Fibroblast of skin of right quadriceps (primary cell): ENCODE measurements at regions not wholly inside any gene's neighbourhood (a gene's known extent, or its start where the extent isn't known, plus 50 kb on each side); places are given as distances from the start of the nearest gene placed in this dataset.
"Not testable (repeated sequence)": the region's sequence is repeated elsewhere in the genome, so short reads cannot be mapped to it uniquely, and the experiment has no call there.

Source experiments
- DNase-seq: peaks from one replicate; pipeline ENCODE4 v3.0.0-alpha.2; 2013

DNA sequence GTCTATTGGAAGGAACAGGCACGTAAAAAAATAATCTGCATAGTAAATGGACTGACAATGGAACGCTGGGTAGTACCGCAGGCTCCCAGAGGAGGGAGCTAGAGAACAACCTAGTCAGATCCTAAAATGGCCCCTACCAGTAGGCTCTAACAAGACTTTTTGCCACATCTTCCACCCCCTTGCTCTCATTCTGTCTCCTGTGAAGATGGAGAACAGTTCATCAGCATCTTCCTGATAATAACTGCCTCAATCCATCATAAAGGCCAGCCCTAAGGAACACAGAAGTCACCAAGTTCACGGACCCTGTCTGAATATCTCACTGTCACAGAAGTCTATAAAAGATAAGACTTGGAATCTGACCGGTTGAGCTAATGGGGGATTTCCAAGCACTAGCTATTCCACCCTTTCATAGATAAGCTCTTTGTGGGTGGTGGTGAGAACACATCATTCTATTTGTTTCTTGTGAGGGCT, 133.4 kb downstream of the SLC1A3 start:
- DNase-seq = peak; percentile 42

DNA sequence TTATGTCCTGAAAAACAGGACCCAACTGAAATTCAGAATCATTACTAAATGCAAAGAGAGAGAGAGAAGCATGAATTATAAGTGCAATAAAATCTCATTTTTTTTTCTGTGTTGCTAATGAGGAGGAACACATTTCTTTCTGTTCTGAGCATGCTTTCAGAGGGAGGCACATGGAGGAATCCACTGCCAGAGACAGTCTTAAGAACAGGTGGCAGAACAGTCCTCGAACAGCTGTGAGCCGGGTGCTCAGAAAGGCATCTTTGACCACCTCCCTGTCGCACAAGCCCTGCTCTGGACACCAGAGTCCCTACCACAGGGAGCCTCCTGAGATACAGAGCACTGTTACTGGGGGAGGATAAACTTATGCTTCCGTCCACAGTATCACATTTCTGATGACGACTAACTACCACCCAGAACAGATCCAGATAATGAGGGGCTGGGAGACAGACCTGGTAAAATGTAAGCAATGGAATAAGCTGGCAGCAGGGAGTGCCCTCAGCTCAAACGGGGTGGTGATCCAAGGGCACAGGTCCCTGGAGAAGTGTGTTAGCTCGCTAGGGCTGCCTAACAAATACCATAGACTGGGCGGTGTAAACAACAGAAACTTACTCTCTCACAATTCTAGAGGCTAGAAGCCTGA, 134.0 kb downstream of the SLC1A3 start:
- DNase-seq = peak; percentile 8

DNA sequence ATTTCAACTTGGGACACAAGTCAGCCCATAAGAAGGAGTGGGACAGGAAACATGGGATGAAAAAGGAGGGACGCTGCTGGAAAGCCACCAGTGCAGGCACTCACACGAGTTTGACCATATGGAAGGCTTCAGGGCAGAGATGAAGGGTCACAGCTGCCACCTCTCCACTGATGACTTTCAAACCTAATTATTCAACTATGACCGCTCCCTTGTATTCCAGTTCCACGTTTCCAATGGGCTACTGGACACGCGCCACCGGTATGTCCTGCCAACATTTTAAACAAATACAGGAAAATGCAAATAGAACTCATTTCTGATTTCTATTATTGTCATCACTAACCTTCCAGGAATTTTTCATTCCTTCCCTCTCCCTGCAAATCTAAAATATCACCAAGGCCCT, 134.7 kb downstream of the SLC1A3 start:
- DNase-seq = no peak

DNA sequence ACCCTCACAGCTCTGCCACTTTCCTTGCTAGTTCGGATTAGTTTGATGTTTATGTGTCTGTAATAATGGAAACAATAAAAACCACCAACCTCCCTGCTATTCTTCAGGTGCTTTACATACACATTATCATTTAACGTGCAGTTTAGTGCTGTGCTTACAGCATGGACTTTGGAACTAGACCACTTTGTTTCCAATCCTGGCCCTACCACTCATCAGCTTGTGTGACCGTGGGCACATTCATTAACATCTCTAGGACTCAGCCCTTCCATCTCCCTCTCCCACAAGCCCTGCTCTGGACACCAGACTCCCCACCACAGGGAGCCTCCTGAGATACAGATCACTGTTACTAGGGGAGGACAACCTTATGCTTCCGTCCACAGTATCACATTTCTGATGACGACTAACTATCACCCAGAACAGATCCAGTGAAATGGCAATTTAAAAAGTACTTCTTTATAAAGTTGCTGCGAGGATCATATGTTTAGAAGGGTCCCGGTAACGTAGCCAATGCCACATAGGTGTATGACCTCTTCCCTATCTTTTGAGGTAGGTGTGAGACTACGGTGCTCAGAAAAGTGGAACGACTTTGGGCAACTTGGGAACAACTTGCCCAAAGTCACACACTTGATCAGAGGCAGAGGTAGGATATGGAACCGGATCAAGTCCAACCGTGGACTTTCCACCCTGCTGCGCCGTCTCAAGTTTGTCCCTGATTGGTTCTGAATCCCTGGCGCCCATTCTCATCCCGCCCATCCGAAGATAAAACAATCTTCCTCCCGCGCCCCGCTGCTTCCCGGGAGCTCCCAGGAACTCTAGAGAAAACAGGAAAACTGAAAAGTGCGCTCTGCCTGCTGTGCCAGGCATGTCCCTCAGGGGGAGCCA, 132.4 kb upstream of the NIPBL start:
- peak; percentile 66 for DNase-seq

DNA sequence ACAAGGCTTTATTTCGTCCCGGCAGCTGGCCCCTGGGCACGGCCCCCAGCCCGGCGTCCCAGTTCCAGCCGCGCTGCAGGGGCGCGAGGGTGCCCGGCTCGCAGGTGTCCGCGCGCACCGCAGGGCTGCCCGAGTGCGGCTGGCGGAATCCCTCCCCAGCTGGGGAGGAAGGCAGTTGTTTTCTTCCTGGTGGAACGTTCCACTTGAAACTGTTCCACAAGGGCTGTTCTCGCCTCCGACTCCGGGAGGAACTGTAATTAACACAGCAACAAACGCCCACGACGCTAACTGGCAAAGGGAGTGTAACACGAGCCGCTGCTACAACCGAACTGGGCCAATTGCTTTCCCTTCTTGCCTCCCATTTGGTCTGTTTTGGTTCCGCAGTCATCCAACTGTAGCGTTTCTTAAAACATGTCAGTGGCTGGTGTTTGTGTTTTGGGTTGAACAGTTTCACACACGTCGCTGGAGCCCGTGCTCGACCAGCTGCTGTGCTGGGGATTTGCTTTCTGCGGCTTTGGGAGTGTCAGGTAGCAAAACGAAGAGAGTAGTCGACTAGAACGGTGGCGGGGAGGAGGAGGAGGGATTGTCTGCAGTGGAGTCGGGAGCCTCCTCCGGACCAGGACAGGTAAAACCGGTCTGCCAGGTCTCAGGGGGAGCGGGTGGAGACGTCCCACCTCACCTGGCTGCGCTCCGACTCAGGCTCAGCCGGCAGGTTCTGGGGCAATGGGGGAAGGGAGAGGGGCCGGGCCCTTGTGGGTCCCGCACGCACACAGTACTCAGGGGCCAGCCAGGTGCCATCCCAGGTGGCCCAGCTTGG, 131.6 kb upstream of the NIPBL start:
- DNase-seq = peak; percentile 18

DNA sequence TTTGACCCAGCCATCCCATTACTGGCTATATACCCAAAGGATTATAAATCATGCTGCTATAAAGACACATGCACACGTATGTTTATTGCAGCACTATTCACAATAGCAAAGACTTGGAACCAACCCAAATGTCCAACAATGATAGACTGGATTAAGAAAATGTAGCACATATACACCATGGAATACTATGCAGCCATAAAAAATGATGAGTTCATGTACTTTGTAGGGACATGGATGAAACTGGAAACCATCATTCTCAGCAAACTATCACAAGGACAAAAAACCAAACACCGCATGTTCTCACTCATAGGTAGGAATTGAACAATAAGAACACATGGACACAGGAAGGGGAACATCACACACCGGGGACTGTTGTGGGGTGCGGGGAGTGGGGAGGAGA, 128.8 kb upstream of the NIPBL start:
- not testable (repeated sequence) for DNase-seq

DNA sequence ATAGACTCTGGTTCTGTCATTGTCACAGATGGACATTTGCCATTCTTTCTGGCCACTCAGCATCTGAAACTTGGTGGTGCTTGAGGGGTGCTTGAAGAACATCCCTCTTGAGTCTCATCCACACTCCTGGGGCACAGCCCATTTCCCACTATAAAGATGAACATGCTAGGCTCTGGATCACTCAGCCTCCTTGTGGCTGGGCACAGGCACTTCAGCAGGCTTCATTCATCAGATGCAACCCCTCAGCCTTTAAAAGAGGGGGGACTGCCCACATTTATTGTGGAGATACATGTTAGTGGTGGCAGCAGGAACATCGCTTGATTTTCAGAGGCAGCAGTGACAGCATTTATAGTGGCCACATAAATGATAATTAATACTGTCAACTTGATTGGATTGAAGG, 124.7 kb upstream of the NIPBL start:
- no peak for DNase-seq

DNA sequence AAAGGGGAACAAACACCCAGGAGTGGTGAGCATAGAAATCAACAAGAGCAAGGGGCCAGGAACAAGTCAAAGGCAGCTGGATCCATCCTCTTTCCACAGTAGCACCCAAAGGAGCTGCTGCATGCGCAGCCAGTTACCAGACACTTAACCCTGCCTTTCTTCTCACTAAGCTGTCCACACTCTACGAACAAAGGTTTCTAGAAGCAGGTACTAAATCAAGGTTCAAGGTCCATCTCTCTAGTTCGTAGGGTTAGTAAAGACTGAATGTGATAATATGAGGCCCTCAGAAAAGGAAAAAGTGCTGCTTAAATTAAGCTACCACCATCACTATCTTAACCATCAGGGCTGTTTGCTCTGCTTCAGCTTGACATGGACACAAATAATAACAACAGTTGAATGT, 121.2 kb upstream of the NIPBL start:
- no peak for DNase-seq

DNA sequence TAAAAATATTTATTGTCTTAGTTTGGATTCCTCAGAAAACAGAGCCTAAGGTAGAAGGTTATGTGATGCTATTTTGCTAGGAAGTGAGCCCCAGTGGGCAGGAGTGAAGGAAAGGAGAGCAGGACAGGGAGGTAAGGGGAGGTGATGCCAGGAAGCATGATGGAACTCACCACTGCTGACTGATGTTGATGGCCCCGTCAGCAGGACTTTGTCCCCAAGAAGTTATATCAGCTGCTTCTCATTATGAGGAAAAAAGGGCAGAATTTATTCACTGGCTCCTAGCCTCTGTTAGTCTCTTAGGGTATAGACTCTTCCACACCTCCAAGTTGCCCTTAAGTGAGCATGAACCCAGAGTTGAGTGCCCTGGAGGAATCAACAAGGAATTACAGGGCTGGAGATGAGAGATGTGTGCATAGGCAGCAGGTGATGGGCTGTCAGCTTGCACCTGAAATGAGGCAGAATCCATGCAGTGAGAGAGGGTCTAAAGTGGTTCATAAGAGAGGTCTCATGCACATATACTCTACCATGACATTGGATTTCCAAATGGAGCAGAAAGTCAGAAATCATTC, 120.6 kb upstream of the NIPBL start:
- no peak for DNase-seq

DNA sequence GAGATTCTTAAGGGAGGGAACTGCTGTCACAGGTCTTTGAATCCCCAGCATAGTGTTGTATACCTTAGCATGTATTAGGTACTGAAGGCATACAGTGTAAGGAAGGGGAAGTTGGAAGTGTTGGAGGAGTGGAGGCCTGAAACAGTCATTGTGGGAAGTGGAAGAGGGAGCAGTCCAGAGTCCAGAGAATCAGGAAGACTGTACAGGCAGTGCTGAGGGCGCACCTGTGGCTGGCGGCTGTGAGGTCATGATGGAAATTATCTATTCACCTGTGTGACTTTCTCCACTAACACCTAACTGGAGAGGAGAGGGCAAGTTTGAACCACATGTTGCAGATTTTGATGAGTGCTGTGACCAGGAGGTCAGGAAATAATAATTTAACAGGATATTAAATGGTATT, 119.7 kb upstream of the NIPBL start:
- no peak for DNase-seq

DNA sequence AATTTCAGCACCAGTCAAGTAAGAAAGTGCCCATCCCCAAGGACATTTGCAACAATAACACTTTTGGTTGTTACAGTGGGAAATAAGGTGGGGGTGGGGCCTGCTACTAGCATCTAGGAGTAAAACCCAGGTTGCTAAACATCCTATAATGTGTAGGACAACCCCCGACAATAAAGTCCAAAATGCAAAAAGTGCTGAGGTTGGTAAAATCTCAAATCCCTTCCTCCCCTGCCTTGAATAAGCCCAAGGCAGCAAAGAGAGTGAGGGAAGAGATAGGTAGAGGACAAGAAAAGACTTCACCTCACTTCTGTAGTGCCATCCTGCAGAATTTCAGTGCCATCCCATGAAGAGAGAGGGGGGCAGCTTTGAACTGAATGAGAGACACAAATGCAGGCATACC, 117.5 kb upstream of the NIPBL start:
- DNase-seq = no peak

DNA sequence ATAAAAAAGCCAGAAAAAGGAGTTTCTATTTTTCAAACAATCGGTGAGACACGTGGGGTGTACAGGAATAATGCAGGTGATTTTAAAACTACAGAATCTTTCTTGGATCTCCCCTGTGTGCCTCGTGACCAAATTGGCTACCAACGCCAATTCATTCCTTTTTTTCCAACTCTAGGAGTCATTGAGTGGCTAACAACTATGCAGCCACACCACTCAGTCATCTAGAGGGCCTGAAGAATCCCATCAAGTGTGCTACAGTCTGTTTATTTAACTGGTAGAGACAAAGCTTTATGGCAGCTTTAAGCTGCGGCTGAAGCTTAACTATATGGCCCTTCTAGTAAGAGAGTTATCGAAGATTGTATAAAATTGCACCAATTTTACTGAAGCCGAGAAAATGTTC, 113.1 kb upstream of the NIPBL start:
- no peak for DNase-seq

DNA sequence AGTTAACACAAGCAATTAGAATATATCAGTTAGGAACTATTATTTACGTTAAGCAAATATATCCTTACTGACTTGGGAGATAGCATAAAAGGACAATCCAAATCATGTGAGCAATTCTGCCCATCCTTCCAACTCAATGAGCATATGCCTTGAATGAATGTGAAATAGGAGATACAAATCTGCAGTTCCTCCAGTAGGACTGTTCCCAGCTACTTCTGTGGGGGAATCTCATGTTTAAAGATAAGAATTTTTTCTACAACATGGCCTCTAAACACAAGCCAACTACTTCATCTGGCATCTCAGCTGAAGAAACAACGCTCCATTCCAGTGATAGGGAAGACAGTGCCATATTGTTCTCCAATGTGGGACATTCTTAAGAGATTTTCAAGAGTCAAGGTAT, 110.7 kb upstream of the NIPBL start:
- DNase-seq = no peak

DNA sequence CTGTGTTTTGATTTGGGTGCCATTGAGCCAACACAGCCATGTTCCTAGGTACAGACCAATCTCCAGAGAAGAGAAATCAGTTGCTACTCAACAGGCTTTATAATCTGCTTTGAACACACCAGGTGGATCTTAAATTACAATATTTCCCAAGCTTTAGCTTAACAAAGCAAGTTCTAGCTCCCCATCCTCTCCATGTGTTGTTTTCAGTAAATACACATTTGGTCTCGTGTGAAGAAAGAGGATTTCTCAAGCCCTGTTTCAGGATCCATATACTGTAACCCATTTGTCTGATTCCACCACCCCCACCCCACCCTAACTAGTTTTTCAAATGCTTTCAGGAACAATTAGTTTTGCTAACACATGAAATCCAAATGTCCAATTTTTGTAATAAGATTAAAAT, 109.6 kb upstream of the NIPBL start:
- DNase-seq = no peak

DNA sequence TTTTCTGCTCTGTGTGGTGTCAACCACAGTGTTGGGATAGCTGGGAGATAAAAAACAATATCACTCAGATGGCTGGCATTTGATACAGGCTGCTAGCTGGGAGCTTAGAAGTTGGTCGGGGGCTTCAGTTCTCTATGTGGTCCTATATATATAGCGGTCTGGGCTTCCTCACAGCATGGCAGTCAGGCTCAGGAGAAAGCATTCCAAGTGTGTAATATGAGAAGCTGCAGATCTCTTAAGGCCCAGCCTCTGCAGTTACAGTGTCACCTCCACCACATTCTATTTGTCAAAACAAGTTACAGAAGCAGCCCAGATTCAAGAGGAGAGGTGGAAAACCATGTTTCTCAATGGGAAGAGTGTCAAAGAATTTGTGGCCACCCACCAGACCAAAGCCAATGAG, 108.1 kb upstream of the NIPBL start:
- no peak for DNase-seq

DNA sequence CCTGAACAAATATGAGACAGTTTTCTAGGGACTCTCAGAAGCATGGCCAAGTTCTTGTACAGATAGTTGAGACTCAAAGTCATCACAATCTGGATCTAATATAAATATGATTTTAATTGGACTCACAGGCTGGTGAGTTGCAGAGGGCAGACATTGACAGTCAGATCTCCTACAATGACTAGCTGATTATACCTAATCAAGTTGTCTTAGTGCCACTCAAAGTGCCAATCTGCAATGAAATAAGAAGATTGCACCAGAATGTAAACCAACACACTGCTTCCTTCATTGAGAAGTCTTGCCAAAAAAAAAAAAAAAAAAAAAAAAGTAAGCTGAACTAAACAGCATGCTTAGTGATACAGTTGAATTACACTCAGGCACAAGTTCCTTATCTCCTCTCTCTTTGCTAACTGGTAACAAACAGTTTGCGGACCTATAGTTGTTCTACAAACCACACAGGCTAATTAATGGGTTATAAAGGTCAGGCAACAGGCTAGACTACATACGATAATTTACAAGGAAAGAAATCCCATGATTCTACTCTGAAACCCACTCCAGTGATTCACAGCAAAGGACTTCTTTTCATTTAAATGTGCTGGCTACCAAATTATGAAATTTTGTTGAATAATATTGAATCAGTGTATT, 107.3 kb upstream of the NIPBL start:
- no peak for DNase-seq

DNA sequence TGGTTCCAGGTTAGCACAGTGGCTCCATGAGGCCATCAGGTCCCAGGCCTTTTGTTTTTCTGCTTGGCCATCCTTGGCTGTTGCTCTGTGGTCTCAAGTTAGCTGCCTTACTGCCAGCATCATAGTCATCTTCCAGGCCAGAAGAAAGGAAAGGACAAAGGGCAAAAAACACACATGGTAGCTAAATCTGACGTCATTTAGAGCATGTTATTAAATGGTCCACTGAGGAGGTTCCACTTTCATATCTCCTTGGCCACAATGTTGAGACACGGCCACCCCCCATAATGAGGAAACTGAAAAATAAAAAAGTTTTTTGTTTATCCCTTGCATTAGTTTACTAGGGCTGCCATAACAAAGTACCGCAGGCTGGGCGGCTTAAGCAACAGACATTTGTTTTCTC, 106.4 kb upstream of the NIPBL start:
- DNase-seq = no peak

DNA sequence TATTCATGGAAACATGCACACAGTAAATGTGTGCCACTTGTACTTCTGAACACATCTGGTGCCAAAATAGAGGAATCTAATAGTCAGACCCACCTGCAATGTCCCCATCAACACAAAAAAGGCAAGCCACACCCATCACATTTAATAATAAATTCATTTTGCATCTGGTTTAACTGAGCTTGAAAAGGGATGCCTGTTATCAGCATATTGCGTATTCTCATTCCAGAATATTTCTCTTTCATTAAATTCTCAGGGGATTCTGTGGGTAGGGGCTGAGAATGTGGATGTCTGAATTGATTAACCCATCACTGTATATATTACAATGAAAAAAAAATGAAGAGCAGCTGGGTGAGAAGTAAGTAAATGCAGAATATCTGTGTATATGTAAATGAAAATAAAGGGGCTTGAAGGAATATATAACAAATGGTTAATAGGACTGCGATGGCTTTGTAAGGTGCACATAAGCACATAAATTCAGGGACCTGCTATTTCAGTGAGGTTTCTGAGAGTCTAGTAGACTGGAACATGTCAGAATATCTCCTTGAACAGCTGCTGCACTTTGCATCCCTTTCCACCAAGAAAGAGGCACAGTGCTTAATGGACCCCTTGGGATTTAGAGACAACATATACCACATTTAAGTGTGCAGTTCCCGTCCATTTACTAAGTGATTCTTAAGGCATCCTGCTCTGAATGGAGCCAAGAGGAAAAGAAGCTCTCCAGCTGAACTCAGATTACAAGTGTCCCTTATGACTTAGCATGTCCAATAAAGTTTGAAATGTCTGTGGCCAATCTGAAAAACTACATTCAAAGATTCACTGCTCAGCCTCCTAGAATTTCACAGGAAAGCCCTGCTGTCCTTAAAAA, 104.1 kb upstream of the NIPBL start:
- no peak for DNase-seq

DNA sequence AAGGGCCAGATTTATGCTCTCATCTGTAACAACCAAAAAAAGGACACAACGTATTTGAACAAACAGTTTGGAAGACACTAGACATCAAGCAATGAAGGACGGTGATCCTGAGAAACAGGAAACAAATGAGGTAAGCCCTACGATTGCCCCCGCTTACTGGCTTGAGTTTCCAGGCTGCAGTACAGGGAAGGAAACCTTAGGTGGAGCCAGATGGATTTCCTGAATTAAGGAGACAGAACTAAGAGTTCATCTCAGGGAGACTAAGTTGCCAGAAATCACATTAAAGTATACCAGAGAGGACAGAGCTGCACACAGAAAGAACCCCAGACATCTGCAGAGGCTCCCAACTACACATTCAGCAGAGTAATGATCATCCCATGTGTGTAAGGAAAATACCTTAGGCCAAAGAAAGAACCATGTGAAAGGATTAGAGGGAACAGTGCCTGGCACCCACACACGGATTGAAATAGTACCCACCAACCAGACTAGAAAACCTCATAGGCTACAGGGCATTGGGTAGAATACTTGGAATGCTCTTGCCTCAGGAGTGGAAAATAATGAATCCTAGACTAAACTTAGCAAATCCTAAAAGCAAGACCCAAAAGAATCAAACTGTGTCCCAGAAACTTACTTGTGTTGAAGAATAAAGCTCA, 99.3 kb upstream of the NIPBL start:
- peak; percentile 3 for DNase-seq

DNA sequence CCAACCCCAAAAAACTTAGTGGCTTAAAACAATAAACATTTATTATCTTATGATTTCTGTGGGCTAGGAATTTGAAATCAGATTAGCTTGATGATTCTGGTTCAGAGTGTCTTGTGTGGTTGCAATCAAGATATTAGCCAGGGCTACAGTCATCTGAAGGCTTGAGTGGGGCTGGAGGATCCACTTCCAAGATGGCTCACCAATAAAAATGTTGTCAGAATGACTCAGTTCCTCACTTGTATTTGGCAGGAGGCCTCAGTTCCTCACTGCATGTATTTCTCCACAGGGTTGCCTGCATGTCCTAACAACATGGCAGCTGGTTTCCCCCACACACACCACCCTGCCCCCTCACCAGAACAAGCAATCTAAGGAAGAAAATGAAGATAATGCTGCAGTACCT, 98.2 kb upstream of the NIPBL start:
- no peak for DNase-seq

DNA sequence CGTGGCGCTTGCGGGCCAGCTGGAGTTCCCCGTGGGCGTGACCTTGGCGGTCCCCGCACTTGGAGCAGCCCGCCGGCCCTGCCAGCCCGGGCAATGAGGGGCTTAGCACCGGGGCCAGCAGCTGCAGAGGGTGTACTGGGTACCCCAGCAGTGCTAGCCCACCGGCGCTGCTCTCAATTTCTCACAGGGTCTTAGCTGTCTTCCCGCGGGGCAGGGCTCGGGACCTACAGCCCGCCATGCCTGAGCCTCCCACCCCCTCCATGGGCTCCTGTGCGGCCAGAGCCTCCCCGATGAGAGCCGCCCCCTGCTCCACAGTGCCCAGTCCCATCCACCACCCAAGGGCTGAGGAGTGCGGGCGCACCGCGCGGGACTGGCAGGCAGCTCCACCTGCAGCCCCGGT, 94.0 kb upstream of the NIPBL start:
- DNase-seq = not testable (repeated sequence)
